ENCODE measurements at regions not wholly inside any gene's neighbourhood (a gene's known extent, or its start where the extent isn't known, plus 50 kb on each side); places are given as distances from the start of the nearest gene placed in this dataset.

GRCh38 chr3:9310043-9310442 lies 52.8 kb upstream of the THUMPD3 start:
- TF ChIP-seq CTCF (IDR thresholded peaks at IDR 0.05) (no peak), POLR2A (IDR thresholded peaks at IDR 0.05) (no peak)

All from testis (tissue), 2 donors.